Immature natural killer cell (primary cell): ENCODE measurements at regions not wholly inside any gene's neighbourhood (a gene's known extent, or its start where the extent isn't known, plus 50 kb on each side); places are given as distances from the start of the nearest gene placed in this dataset.

ENCODE experiments used
- DNase-seq, 3 donors: peaks; one replicate each; pipeline ENCODE4 v3.0.0; 2022; ENCODE audit warnings: mixed read lengths in 1 of 3
- H3K27ac Mint-ChIP-seq, 6 donors: one replicate each; pipeline ENCODE4 v1.8.0; 2020; ENCODE audit warnings: mixed read lengths in 6 of 6, mild to moderate bottlenecking in 5 of 6, inconsistent platforms in 4 of 6, moderate library complexity in 3 of 6
- H3K27me3 Mint-ChIP-seq, 3 donors: one replicate each; pipeline ENCODE4 v1.8.0; 2020 to 2021; ENCODE audit warnings: low read depth in 3 of 3, mild to moderate bottlenecking in 3 of 3, mixed read lengths in 3 of 3, moderate library complexity in 3 of 3, inconsistent platforms in 1 of 3
- H3K36me3 Mint-ChIP-seq, 3 donors: one replicate each; pipeline ENCODE4 v1.8.0; 2020; ENCODE audit warnings: mixed read lengths in 3 of 3, inconsistent platforms in 2 of 3, mild to moderate bottlenecking in 2 of 3
- H3K4me1 Mint-ChIP-seq, 2 donors: one replicate each; pipeline ENCODE4 v1.8.0; 2020; ENCODE audit warnings: inconsistent platforms in 2 of 2, mild to moderate bottlenecking in 2 of 2, mixed read lengths in 2 of 2, moderate library complexity in 1 of 2
- H3K4me3 Mint-ChIP-seq, 5 donors: one replicate each; pipeline ENCODE4 v1.8.0; 2020; ENCODE audit warnings: mild to moderate bottlenecking in 5 of 5, mixed read lengths in 5 of 5, inconsistent platforms in 3 of 5, moderate library complexity in 3 of 5
- H3K9me3 Mint-ChIP-seq, 6 donors: one replicate each; pipeline ENCODE4 v1.8.0; 2020; ENCODE audit warnings: mild to moderate bottlenecking in 6 of 6, mixed read lengths in 6 of 6, inconsistent platforms in 4 of 6, moderate library complexity in 3 of 6

GRCh38 chr12:85656561-85656960, 179.6 kb downstream of the RASSF9 start:
- Mint-ChIP-seq H3K27ac (no peak overlapping the region), H3K36me3 (no peaks in the 10 kb centered on the region), H3K4me1 (peaks cover 0 to 2% of the 10 kb centered on the region in 2 donors), H3K4me3 (no peak overlapping the region), H3K9me3 (peaks cover 3 to 35% (median 6%) of the 10 kb centered on the region in 6 donors), H3K27me3 (no peaks in the 10 kb centered on the region)
- DNase-seq, result no peak

DNA sequence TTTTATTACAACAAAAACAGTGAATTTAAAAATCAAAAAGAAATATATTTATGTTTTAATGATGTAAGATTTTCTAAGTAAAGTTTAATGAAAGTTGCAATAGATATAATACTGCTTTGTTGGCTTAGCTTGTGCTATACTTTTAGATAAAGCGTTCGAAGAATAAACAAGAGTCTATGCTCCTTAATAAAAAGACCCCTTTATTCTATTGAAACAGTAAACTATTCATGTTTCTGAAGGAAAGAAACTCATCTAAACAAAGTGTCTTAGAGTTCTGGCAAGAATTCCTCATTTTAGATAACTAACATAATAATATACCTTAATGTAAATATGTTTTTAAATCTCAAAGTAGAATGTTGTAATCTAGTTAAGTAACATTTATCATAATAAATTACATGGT, 179.0 kb downstream of the RASSF9 start:
- no peaks in the 10 kb centered on the region for H3K27me3 Mint-ChIP-seq
- no peaks in the 10 kb centered on the region for H3K36me3 Mint-ChIP-seq
- no peak for DNase-seq
- H3K9me3 Mint-ChIP-seq, result peaks cover 0 to 30% (median 5%) of the 10 kb centered on the region in 6 donors
- H3K4me1 Mint-ChIP-seq, result peaks cover 0 to 8% of the 10 kb centered on the region in 2 donors
- H3K4me3 Mint-ChIP-seq, result no peak overlapping the region
- H3K27ac Mint-ChIP-seq, result no peak overlapping the region

GRCh38 chr12:85657836-85658630, 178.2 kb downstream of the RASSF9 start:
- H3K36me3 Mint-ChIP-seq, result no peaks in the 10 kb centered on the region
- no peak overlapping the region for H3K4me3 Mint-ChIP-seq
- peaks cover 0 to 14% of the 10 kb centered on the region in 2 donors for H3K4me1 Mint-ChIP-seq
- peaks cover 0 to 23% (median 5%) of the 10 kb centered on the region in 6 donors for H3K9me3 Mint-ChIP-seq
- H3K27ac Mint-ChIP-seq, result no peak overlapping the region
- H3K27me3 Mint-ChIP-seq, result no peaks in the 10 kb centered on the region
- no peak for DNase-seq

DNA sequence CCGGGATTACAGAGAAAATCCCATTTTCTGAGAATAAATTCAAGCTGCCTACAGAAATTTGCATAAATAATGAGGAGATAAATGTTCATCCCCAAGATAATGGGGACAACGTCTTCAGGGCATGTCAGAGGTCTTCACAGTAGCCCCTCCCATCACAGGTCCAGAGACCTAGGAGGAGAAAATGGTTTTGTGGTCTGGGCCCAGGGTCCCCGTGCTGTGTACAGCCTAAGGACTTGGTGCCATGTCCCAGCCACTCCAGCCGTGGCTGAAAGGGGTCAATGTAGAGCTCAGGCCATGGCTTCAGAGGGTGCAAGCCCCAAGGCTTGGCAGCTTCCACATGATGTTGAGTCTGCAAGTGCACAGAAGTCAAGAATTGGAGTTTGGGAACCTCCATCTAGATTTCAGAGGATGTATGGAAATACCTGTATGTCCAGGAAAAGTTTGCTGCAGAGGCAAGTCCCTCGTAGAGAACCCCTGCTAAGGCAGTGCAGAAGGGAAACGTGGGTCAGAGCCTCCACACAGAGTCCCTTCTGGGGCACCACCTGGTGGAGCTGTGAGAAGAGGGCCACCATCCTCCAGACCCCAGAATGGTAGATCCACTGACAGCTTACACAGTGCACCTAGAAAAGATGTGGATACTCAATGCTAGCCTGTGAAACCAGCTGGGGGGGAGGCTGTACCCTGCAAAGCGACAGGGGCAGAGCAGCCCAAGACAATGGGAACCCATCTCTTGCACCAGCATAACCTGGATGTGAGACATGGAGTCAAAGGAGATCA, 176.3 kb downstream of the RASSF9 start:
- Mint-ChIP-seq H3K4me1 (peaks cover 0 to 14% of the 10 kb centered on the region in 2 donors), H3K27ac (no peak overlapping the region), H3K27me3 (peaks cover 0 to 2% (median 0%) of the 10 kb centered on the region in 3 donors), H3K9me3 (peaks cover 0 to 25% (median 6%) of the 10 kb centered on the region in 6 donors), H3K4me3 (no peak overlapping the region), H3K36me3 (no peaks in the 10 kb centered on the region)
- no peak for DNase-seq

DNA sequence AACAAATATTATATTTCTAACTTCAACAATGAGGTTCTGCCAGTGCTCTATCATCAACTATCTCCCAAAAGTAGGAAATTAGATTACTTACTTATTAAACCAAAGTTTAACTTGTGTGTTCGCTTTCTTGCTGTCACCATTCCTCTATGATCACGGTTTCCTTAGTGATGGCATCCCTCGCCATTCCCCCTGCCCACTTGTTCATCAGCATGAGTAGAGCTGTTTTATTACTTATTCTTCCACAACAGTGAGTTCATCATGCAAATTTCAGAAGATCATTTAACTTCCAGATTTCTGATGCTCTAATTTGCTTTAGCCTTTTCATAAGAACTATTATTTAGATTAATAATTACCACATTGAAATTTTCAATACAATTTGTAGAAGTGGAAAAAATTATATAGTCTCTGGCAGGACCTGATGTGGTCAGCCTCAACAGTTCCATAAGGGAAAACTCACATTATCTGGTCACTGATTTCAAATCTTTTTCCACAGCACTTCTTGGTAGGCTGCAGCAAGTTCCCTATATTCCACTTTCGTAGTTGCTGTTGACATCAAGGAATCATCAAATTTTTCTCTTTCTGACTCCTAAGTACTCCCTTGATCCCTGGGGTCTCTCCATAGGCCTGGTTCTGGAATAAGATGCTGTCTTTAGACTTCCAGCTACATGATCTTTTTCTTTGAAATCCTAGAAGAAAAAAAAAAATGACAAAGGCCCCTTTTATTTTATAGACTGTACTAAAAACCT, 174.6 kb downstream of the RASSF9 start:
- H3K4me1 Mint-ChIP-seq, result peaks cover 0 to 14% of the 10 kb centered on the region in 2 donors
- no peak for DNase-seq
- H3K27ac Mint-ChIP-seq, result peak overlapping the region in 1 of 6 donors; percentile 67
- H3K4me3 Mint-ChIP-seq, result no peak overlapping the region
- no peaks in the 10 kb centered on the region for H3K36me3 Mint-ChIP-seq
- H3K9me3 Mint-ChIP-seq, result peaks cover 0 to 25% (median 4%) of the 10 kb centered on the region in 6 donors
- H3K27me3 Mint-ChIP-seq, result peaks cover 0 to 2% (median 0%) of the 10 kb centered on the region in 3 donors

- Mint-ChIP-seq H3K27me3 (peaks cover 0 to 2% (median 0%) of the 10 kb centered on the region in 3 donors), H3K4me3 (no peak overlapping the region), H3K36me3 (no peaks in the 10 kb centered on the region), H3K9me3 (peaks cover 0 to 25% (median 5%) of the 10 kb centered on the region in 6 donors), H3K27ac (no peak overlapping the region), H3K4me1 (peaks cover 0 to 14% of the 10 kb centered on the region in 2 donors)
- peak; percentile 3 to 5 (median 5) for DNase-seq
Observed at GRCh38 chr12:85662207-85662602, 174.0 kb downstream of the RASSF9 start.

DNA sequence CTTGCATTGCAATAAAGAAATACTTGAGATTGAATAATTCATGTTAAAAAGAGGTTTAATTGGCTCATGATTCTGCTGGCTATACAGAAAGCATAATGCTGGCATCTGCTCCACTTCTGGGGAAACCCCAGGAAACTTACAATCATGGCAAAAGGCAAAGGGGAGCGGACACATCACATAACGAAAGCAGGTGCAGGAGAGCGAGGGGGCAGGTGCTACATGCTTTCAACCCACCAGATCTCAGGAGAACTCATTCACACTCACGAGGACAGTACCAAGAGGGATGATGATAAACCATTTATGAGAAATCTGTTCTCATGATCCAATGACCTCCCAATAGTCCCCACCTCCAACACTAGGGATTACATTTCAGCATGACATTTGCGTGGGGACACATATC, 172.6 kb downstream of the RASSF9 start:
- Mint-ChIP-seq H3K27me3 (peaks cover 0 to 2% (median 0%) of the 10 kb centered on the region in 3 donors), H3K36me3 (no peaks in the 10 kb centered on the region), H3K9me3 (peaks cover 0 to 19% (median 6%) of the 10 kb centered on the region in 6 donors), H3K27ac (no peak overlapping the region), H3K4me3 (no peak overlapping the region), H3K4me1 (peaks cover 0 to 14% of the 10 kb centered on the region in 2 donors)
- no peak for DNase-seq

- no peaks in the 10 kb centered on the region for H3K36me3 Mint-ChIP-seq
Observed at GRCh38 chr12:85664429-85664828, 171.8 kb downstream of the RASSF9 start.

GRCh38 chr12:85669911-85670310, 166.3 kb downstream of the RASSF9 start:
- H3K4me1 Mint-ChIP-seq, result no peaks in the 10 kb centered on the region
- H3K27ac Mint-ChIP-seq, result no peak overlapping the region
- H3K9me3 Mint-ChIP-seq, result peaks cover 0 to 12% (median 2%) of the 10 kb centered on the region in 6 donors
- no peak for DNase-seq
- H3K4me3 Mint-ChIP-seq, result no peak overlapping the region
- peaks cover 0 to 2% (median 0%) of the 10 kb centered on the region in 3 donors for H3K27me3 Mint-ChIP-seq
- no peaks in the 10 kb centered on the region for H3K36me3 Mint-ChIP-seq

More at GRCh38 chr12:85664429-85664828, 171.8 kb downstream of the RASSF9 start:
- H3K27ac Mint-ChIP-seq, result no peak overlapping the region
- H3K4me1 Mint-ChIP-seq, result peaks cover 0 to 14% of the 10 kb centered on the region in 2 donors
- H3K27me3 Mint-ChIP-seq, result peaks cover 0 to 2% (median 2%) of the 10 kb centered on the region in 3 donors
- DNase-seq, result no peak
- peaks cover 0 to 14% (median 5%) of the 10 kb centered on the region in 6 donors for H3K9me3 Mint-ChIP-seq
- no peak overlapping the region for H3K4me3 Mint-ChIP-seq

- H3K9me3 Mint-ChIP-seq, result peaks cover 0 to 20% (median 4%) of the 10 kb centered on the region in 6 donors
- H3K27me3 Mint-ChIP-seq, result peaks cover 0 to 2% (median 0%) of the 10 kb centered on the region in 3 donors
- no peaks in the 10 kb centered on the region for H3K36me3 Mint-ChIP-seq
- H3K4me3 Mint-ChIP-seq, result no peak overlapping the region
- H3K27ac Mint-ChIP-seq, result no peak overlapping the region
- H3K4me1 Mint-ChIP-seq, result no peaks in the 10 kb centered on the region
- no peak for DNase-seq
Observed at GRCh38 chr12:85672436-85672835, 163.8 kb downstream of the RASSF9 start.

- no peaks in the 10 kb centered on the region for H3K27me3 Mint-ChIP-seq
- H3K27ac Mint-ChIP-seq, result no peak overlapping the region
- DNase-seq, result no peak
- H3K36me3 Mint-ChIP-seq, result no peaks in the 10 kb centered on the region
- no peaks in the 10 kb centered on the region for H3K4me1 Mint-ChIP-seq
- H3K4me3 Mint-ChIP-seq, result no peak overlapping the region
- H3K9me3 Mint-ChIP-seq, result peaks cover 0 to 20% (median 4%) of the 10 kb centered on the region in 6 donors
Observed at GRCh38 chr12:85673921-85674420, 162.2 kb downstream of the RASSF9 start.

DNA sequence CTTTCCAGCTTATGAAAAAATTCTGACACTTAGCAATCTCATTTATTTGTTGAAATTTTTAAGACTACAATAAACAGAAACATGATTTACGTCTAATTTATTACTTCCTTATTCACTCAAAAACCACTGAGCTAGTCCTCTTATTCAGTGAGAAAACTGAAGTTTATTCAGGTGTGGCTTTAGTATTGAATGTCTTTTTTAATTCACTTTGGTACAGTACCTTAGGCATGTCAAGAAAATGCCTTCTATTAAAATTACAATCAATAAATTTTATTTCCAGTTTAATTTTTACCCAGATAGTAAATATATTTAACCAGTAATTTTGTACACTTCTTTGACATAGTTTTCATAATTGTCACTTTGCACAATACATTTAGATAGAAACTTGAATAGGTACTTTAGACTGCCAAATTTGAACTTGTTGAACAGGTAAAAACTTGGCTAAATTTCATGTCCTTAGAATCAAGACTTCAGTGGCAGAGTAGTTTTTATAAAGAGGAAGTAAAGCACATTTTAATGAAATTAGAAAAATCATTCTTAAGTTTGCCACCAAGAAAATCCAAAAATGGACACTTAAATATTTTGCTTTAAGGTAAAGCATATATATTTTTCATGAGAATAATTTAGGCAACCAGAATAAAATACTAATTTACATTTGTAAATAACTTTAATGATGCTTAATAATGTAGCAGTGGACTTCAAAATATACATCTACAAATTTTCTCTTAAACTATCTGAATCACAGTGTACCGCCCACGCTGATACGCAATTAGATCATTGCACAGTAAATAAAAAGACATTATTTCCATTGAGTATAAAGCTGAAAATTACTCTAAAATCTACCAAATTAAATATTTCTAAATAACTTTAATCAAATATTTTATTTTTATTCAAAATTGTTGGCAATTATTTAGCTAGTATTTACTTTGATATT, 159.1 kb downstream of the RASSF9 start:
- no peak overlapping the region for H3K4me3 Mint-ChIP-seq
- peaks cover 0 to 30% (median 11%) of the 10 kb centered on the region in 6 donors for H3K9me3 Mint-ChIP-seq
- no peaks in the 10 kb centered on the region for H3K4me1 Mint-ChIP-seq
- no peak for DNase-seq
- no peak overlapping the region for H3K27ac Mint-ChIP-seq
- H3K27me3 Mint-ChIP-seq, result no peaks in the 10 kb centered on the region
- H3K36me3 Mint-ChIP-seq, result peaks cover 0 to 3% (median 0%) of the 10 kb centered on the region in 3 donors
